K562 (cell line): ENCODE measurements at regions not wholly inside any gene's neighbourhood (a gene's known extent, or its start where the extent isn't known, plus 50 kb on each side); places are given as distances from the start of the nearest gene placed in this dataset.

Experiments
- ATAC-seq: fragments of 200-7000 bp; cut with Tn5 transposase; 3 replicates; pipeline ENCODE4 v1.9.1; 2020; ENCODE audit warnings: moderate library complexity
- BruUV-seq: library from RNA; stranded (reverse); fragments of 400-500 nt; replicated peaks from 2 replicates; lab custom pipeline; 2021; lab: Mats Ljungman, UMichigan
- CTCF ChIA-PET: fragments of 300-600 bp; formaldehyde crosslinking; extraction: SDS; loops from one replicate; lab custom pipeline; 2021; ENCODE audit warnings: low intra/inter-chr PET ratio; lab: Yijun Ruan, JAX
- POLR2A ChIA-PET: fragments of 300-600, 350-650 bp; sonication (Branson Sonifier 250); formaldehyde crosslinking; extraction: SDS; loops from one replicate; lab custom pipeline; 2021; ENCODE audit warnings: antibody characterized with exemption, inconsistent platforms; lab: Yijun Ruan, JAX
- DNase-seq, 4 experiments: peaks; one replicate each; pipeline versions ENCODE4 v3.0.0 to v3.0.0-alpha.2; 2011 to 2018; ENCODE audit warnings: low spot score in 3 of 4, mixed read lengths in 3 of 4; ENCODE audit errors: extremely low read depth in 1 of 4
- FAIRE-seq: peaks from 2 replicates; lab custom pipeline; 2011; peaks lifted over from hg19 to GRCh38; lab: Jason Lieb, UNC
- H2AFZ ChIP-seq: 2 replicates; pipeline ENCODE4 v1.6.0; 2011; ENCODE audit warnings: low read depth, low read length, control low read depth, inconsistent platforms
- H3K27ac ChIP-seq: fragments of 200-600 bp; 3 replicates; pipeline ENCODE4 v1.8.0; 2011; ENCODE audit warnings: low read depth, mild to moderate bottlenecking, control low read depth, inconsistent platforms, low read length, moderate library complexity, mixed read lengths; ENCODE audit errors: extremely low read depth
- H3K27me3 ChIP-seq, 2 experiments: fragments of 300-600 bp in 1 of 2; 2 replicates in 1 of 2; 3 replicates in 1 of 2; pipeline versions ENCODE4 v1.6.0 to v1.8.0; 2011; ENCODE audit warnings: inconsistent platforms in 2 of 2, low read length in 2 of 2, mild to moderate bottlenecking in 1 of 2, mixed read lengths in 1 of 2, moderate library complexity in 1 of 2; ENCODE audit not compliant: control insufficient read depth in 2 of 2, insufficient read depth in 2 of 2
- H3K36me3 ChIP-seq: fragments of 300-600 bp; 3 replicates; pipeline ENCODE4 v1.8.0; 2011; ENCODE audit warnings: mild to moderate bottlenecking, low read length, inconsistent platforms; ENCODE audit not compliant: control insufficient read depth, insufficient read depth
- H3K4me1 ChIP-seq, 2 experiments: fragments of 200-600 bp in 1 of 2; replicated peaks in 1 of 2; 2 replicates in 1 of 2; 3 replicates in 1 of 2; pipeline versions ENCODE4 v1.5.1 to v1.8.0; 2011; ENCODE audit warnings: inconsistent platforms in 2 of 2, low read length in 2 of 2, mild to moderate bottlenecking in 1 of 2, mixed read lengths in 1 of 2, moderate library complexity in 1 of 2; ENCODE audit not compliant: control insufficient read depth in 2 of 2, insufficient read depth in 2 of 2
- H3K4me2 ChIP-seq: 2 replicates; pipeline ENCODE4 v1.6.1; 2011; ENCODE audit warnings: low read length, control low read depth, inconsistent platforms, mixed read lengths; ENCODE audit not compliant: insufficient read depth
- H3K4me3 ChIP-seq: fragments of 200-600 bp; sonication (generic), shearing (Covaris generic); 2 replicates; pipeline ENCODE4 v1.5.1; 2016; ENCODE audit warnings: control low read depth, inconsistent platforms
- H3K79me2 ChIP-seq: fragments of 200-600 bp; 3 replicates; pipeline ENCODE4 v1.8.0; 2011; ENCODE audit warnings: low read length, inconsistent platforms; ENCODE audit not compliant: control insufficient read depth, insufficient read depth
- H3K9ac ChIP-seq, 2 experiments: 2 replicates each; pipeline versions ENCODE4 v1.6.0 to v1.6.1; 2011; ENCODE audit warnings: low read depth in 2 of 2, low read length in 2 of 2, control low read depth in 1 of 2, inconsistent platforms in 1 of 2, mild to moderate bottlenecking in 1 of 2, mixed read lengths in 1 of 2; ENCODE audit not compliant: insufficient read depth in 1 of 2
- H3K9me1 ChIP-seq: one replicate; pipeline ENCODE4 v1.6.0; 2011; ENCODE audit warnings: inconsistent platforms, mild to moderate bottlenecking, low read length, moderate library complexity; ENCODE audit not compliant: control insufficient read depth, insufficient read depth
- H3K9me3 ChIP-seq: replicated peaks from 2 replicates; pipeline ENCODE4 v1.5.1; 2011; ENCODE audit warnings: low read depth, low read length, inconsistent platforms; ENCODE audit not compliant: control insufficient read depth, insufficient read depth
- H4K20me1 ChIP-seq: replicated peaks from 2 replicates; pipeline ENCODE4 v1.6.1; 2011; ENCODE audit warnings: low read length, inconsistent platforms, mixed read lengths; ENCODE audit not compliant: control insufficient read depth, insufficient read depth
- CEBPG ChIP-seq, 3 experiments: fragments of 200-800 bp in 1 of 3; sonication (Bioruptor generic) in 1 of 3; sonication (generic) in 1 of 3; formaldehyde crosslinking in 1 of 3; IDR thresholded peaks in 2 of 3; conservative IDR thresholded peaks in 1 of 3; 2 replicates each; pipeline versions ENCODE4 v1.6.1 to v1.8.0; 2016 to 2022; ENCODE audit warnings: missing compliant biosample characterization in 2 of 3, missing genetic modification characterization in 2 of 3, mild to moderate bottlenecking in 1 of 3, missing genetic modification reagents in 1 of 3
- FOXA3 ChIP-seq, 2 experiments: fragments of 450-650 bp in 1 of 2; sonication (generic) in 1 of 2; formaldehyde crosslinking; IDR thresholded peaks in 1 of 2; conservative IDR thresholded peaks in 1 of 2; 2 replicates each; pipeline versions ENCODE4 v1.4.0 to v1.8.0; 2020 to 2022; ENCODE audit warnings: mild to moderate bottlenecking in 2 of 2, missing genetic modification reagents in 1 of 2
- FOXK2 ChIP-seq, 2 experiments: fragments of 450-650 bp; IDR thresholded peaks in 1 of 2; conservative IDR thresholded peaks in 1 of 2; 2 replicates each; pipeline ENCODE4 v1.6.1; 2016; ENCODE audit warnings: low read depth in 2 of 2, mild to moderate bottlenecking in 1 of 2
- GATAD2A ChIP-seq: fragments of 450-650 bp; IDR thresholded peaks from 2 replicates; pipeline ENCODE4 v1.6.1; 2017
- GTF2A2 ChIP-seq: IDR thresholded peaks from 2 replicates; pipeline ENCODE4 v1.6.1; 2016; ENCODE audit warnings: mild to moderate bottlenecking, missing genetic modification characterization, missing compliant biosample characterization
- HDAC2 ChIP-seq: fragments of 450-650 bp; IDR thresholded peaks from 2 replicates; pipeline ENCODE4 v1.6.1; 2016; ENCODE audit warnings: mild to moderate bottlenecking
- HNRNPH1 ChIP-seq: fragments of 200-400 bp; formaldehyde crosslinking; optimal IDR thresholded peaks from 2 replicates; pipeline ENCODE3; 2017; ENCODE audit warnings: low read depth, mild to moderate bottlenecking, low read length, moderate library complexity
- KDM1A ChIP-seq, 2 experiments: fragments of 450-650 bp; IDR thresholded peaks; 2 replicates each; pipeline ENCODE4 v1.6.1; 2016; ENCODE audit warnings: mild to moderate bottlenecking in 2 of 2
- KDM5B ChIP-seq: fragments of 200-600 bp; sonication (generic); IDR thresholded peaks from 2 replicates; pipeline ENCODE4 v1.6.1; 2012; ENCODE audit warnings: low read depth, mild to moderate bottlenecking, moderate library complexity, low read length, control low read depth, inconsistent platforms; ENCODE audit not compliant: insufficient replicate concordance
- NFE2 ChIP-seq: IDR thresholded peaks from 2 replicates; pipeline ENCODE4 v1.6.1; 2014; ENCODE audit warnings: antibody characterized with exemption, low read depth
- RFX7 ChIP-seq: fragments of 250-450 bp; sonication (Bioruptor Pico); IDR thresholded peaks from 2 replicates; pipeline ENCODE4 v1.5.1; 2021; ENCODE audit warnings: mild to moderate bottlenecking
- SETDB1 ChIP-seq: IDR thresholded peaks from one replicate; pipeline ENCODE4 v1.6.1; 2012; ENCODE audit warnings: low read length, control low read depth, inconsistent platforms
- TBL1XR1 ChIP-seq, 2 experiments: IDR thresholded peaks; 2 replicates each; pipeline ENCODE4 v1.6.1; 2012; ENCODE audit warnings: improper control_type of control experiment in 2 of 2, low read length in 2 of 2, mild to moderate bottlenecking in 1 of 2
- ZBED1 ChIP-seq: IDR thresholded peaks from 2 replicates; pipeline ENCODE4 v1.6.1; 2014
- ZFP36 ChIP-seq: fragments of 150-350 bp; IDR thresholded peaks from 2 replicates; pipeline ENCODE4 v1.6.1; 2018; ENCODE audit warnings: low read length, low read depth; ENCODE audit not compliant: partially characterized antibody
- ZNF445 ChIP-seq: fragments of 250-450 bp; sonication (Bioruptor Pico); IDR thresholded peaks from 2 replicates; pipeline ENCODE4 v1.4.0; 2020; ENCODE audit warnings: low read depth, mild to moderate bottlenecking, moderate library complexity
- WGBS: fragments of 100-300 bp; shearing (Covaris generic); methylation state at CpG from one replicate; pipeline ENCODE4 v1.1.6; 2016; ENCODE audit warnings: low coverage, mixed read lengths; ENCODE audit not compliant: insufficient coverage; ENCODE audit errors: missing lambda C conversion rate; 5-methylcytosine and 5-hydroxymethylcytosine counted together
- in situ Hi-C: fragments of 300-500 bp; cut with MboI; formaldehyde crosslinking; loops from 4 replicates; pipeline ENCODE4 v1.15.0; 2018; ENCODE audit warnings: inconsistent platforms, mixed read lengths
- intact Hi-C: fragments of 100-400 bp; cut with micrococcal nuclease; formaldehyde crosslinking; loops from 2 replicates; pipeline ENCODE4 v1.14.2; 2022
- TF ChIP-seq, protein P1 (sequence below): fragments of 450-650 bp; IDR thresholded peaks from 2 replicates; pipeline ENCODE4 v1.6.1; 2016; ENCODE audit warnings: missing biosample characterization, missing genetic modification characterization
- TF ChIP-seq, protein P2 (sequence below), 2 experiments: fragments of 450-650 bp; IDR thresholded peaks; 2 replicates each; pipeline ENCODE4 v1.6.1; 2018; ENCODE audit warnings: mild to moderate bottlenecking in 2 of 2, low read depth in 1 of 2; ENCODE audit not compliant: partially characterized antibody in 2 of 2

DNA sequence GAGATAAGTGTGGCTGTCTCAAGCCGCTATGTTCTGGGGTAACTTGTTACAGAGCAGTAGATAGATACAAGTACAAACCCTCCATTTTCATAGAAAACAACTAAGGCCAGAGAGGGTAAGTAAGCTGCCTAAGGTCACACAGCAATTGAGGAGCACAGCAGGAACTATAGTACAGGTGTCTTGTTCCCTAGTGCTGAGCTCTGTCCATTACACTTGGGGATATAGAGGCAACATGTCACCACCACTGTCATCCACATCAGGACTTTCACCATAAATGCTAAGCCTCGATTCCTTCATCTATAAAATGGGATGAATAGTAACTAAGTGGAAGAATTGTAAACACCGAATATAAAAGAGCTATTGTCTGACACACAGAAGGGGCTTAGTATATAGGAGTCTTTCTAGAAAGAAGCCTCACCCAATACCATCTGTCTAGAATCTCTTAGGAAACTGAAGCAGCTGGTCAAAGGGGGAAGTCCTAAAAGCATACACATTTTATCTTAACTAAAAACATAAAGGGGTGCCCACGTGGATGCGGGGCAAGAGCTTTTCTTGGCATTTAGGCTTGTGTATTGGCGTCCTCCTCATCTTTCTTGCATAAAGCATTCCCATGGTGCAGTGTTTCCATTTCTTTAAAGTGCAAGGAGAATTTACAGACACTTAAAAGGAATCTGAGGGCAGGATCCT lies 93.8 kb upstream of the ALX4 start:
- in situ Hi-C loops = no loop called here
- intact Hi-C loops = no loop called here
- Histone ChIP-seq H3K79me2 (no peaks in the 10 kb centered on the region), H3K27ac (no peak overlapping the region), H2AFZ (no peak overlapping the region), H3K4me3 (no peak overlapping the region), H3K4me1 (peaks cover 0 to under 1% of the 10 kb centered on the region in 2 experiments; a peak in 1 of 5 replicates), H3K27me3 (peaks cover 19 to 34% of the 10 kb centered on the region in 2 experiments), H3K36me3 (no peaks in the 10 kb centered on the region), H3K9me3 (no peaks in the 10 kb centered on the region), H4K20me1 (no peaks in the 10 kb centered on the region), H3K9ac (no peak overlapping the region), H3K9me1 (no peaks in the 10 kb centered on the region), H3K4me2 (no peak overlapping the region)
- FAIRE-seq = no peak
- ChIA-PET CTCF (no interaction called here), POLR2A (interaction anchor here (0.8 to 0.9 kb wide), 2 partner anchors 18 to 34 kb away, joined by 3 read pairs; no protein-coding TSS in a partner anchor)
- 4% methylated on average over 6 of the region's 6 CpGs for WGBS
- no TSS peak for BruUV-seq
- DNase-seq = no peak
- ATAC-seq = no peak
- TF ChIP-seq NFE2 (no peak), GATAD2A (no peak), SETDB1 (no peak), RFX7 (CRISPR knock-in tag) (no peak), TBL1XR1 (IDR thresholded peaks at IDR 0.05; ENCODE audit: low read length in 2 of 2) (no peak), ZFP36 (peak; percentile 80), FOXK2 (conservative IDR thresholded peaks at IDR 0.05 in 1 of 2, IDR thresholded peaks at IDR 0.05 in 1 of 2; ENCODE audit: low read depth in 2 of 2) (no peak), FOXA3 (CRISPR knock-in tag; conservative IDR thresholded peaks at IDR 0.05 in 1 of 2, IDR thresholded peaks at IDR 0.05 in 1 of 2) (no peak), ZBED1 (no peak), GTF2A2 (tag) (no peak), HNRNPH1 (no peak), HDAC2 (peak; percentile 69; the same call in 1 of the 2 replicates), ZNF445 (CRISPR knock-in tag) (no peak), CEBPG (CRISPR knock-in tag; IDR thresholded peaks at IDR 0.05) (no peak), CEBPG (tag; conservative IDR thresholded peaks at IDR 0.05 in 1 of 2, IDR thresholded peaks at IDR 0.05 in 1 of 2) (no peak), KDM5B (no peak), KDM1A (IDR thresholded peaks at IDR 0.05) (peak; percentile 54 to 69; a peak in 2 of 4 replicates)
- TF ChIP-seq, protein P1, sequence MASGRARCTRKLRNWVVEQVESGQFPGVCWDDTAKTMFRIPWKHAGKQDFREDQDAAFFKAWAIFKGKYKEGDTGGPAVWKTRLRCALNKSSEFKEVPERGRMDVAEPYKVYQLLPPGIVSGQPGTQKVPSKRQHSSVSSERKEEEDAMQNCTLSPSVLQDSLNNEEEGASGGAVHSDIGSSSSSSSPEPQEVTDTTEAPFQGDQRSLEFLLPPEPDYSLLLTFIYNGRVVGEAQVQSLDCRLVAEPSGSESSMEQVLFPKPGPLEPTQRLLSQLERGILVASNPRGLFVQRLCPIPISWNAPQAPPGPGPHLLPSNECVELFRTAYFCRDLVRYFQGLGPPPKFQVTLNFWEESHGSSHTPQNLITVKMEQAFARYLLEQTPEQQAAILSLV (tag) = no peak
- TF ChIP-seq, protein P2, sequence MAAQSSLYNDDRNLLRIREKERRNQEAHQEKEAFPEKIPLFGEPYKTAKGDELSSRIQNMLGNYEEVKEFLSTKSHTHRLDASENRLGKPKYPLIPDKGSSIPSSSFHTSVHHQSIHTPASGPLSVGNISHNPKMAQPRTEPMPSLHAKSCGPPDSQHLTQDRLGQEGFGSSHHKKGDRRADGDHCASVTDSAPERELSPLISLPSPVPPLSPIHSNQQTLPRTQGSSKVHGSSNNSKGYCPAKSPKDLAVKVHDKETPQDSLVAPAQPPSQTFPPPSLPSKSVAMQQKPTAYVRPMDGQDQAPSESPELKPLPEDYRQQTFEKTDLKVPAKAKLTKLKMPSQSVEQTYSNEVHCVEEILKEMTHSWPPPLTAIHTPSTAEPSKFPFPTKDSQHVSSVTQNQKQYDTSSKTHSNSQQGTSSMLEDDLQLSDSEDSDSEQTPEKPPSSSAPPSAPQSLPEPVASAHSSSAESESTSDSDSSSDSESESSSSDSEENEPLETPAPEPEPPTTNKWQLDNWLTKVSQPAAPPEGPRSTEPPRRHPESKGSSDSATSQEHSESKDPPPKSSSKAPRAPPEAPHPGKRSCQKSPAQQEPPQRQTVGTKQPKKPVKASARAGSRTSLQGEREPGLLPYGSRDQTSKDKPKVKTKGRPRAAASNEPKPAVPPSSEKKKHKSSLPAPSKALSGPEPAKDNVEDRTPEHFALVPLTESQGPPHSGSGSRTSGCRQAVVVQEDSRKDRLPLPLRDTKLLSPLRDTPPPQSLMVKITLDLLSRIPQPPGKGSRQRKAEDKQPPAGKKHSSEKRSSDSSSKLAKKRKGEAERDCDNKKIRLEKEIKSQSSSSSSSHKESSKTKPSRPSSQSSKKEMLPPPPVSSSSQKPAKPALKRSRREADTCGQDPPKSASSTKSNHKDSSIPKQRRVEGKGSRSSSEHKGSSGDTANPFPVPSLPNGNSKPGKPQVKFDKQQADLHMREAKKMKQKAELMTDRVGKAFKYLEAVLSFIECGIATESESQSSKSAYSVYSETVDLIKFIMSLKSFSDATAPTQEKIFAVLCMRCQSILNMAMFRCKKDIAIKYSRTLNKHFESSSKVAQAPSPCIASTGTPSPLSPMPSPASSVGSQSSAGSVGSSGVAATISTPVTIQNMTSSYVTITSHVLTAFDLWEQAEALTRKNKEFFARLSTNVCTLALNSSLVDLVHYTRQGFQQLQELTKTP (IDR thresholded peaks at IDR 0.05; ENCODE audit: low read depth in 1 of 2, partially characterized antibody in 2 of 2) = no peak
